Mesenchymal stem cell (in vitro differentiated cells and primary cell): ENCODE measurements at regions not wholly inside any gene's neighbourhood (a gene's known extent, or its start where the extent isn't known, plus 50 kb on each side); places are given as distances from the start of the nearest gene placed in this dataset.

Experiments used
- DNase-seq: peaks from one replicate; pipeline ENCODE4 v3.0.0-alpha.2; 2013
- H2AFZ ChIP-seq: one replicate; pipeline ENCODE4 v1.6.1; 2013; ENCODE audit warnings: low read depth, mild to moderate bottlenecking, control low read depth, inconsistent platforms, low read length, moderate library complexity
- H2AK5ac ChIP-seq: 2 replicates; pipeline ENCODE4 v1.6.1; 2013; ENCODE audit warnings: low read length, moderate library complexity, mild to moderate bottlenecking, inconsistent platforms; ENCODE audit not compliant: severe bottlenecking
- H2BK120ac ChIP-seq: one replicate; pipeline ENCODE4 v1.6.1; 2013; ENCODE audit warnings: low read depth, mild to moderate bottlenecking, inconsistent platforms, low read length, moderate library complexity
- H2BK12ac ChIP-seq, 2 experiments: one replicate each; pipeline ENCODE4 v1.6.1; 2013; ENCODE audit warnings: inconsistent platforms in 2 of 2, low read length in 2 of 2, mild to moderate bottlenecking in 2 of 2, moderate library complexity in 2 of 2, control low read depth in 1 of 2
- H2BK15ac ChIP-seq: one replicate; pipeline ENCODE4 v1.6.1; 2013; ENCODE audit warnings: mild to moderate bottlenecking, low read depth, inconsistent platforms; ENCODE audit not compliant: poor library complexity, severe bottlenecking
- H2BK5ac ChIP-seq: 2 replicates; pipeline ENCODE4 v1.6.1; 2013; ENCODE audit warnings: low read depth, mild to moderate bottlenecking, low read length, control low read depth, inconsistent platforms; ENCODE audit not compliant: poor library complexity, severe bottlenecking
- H3K14ac ChIP-seq, 2 experiments: one replicate each; pipeline ENCODE4 v1.6.1; 2013; ENCODE audit warnings: inconsistent platforms in 2 of 2, low read length in 2 of 2, control low read depth in 1 of 2, mild to moderate bottlenecking in 1 of 2, moderate library complexity in 1 of 2
- H3K18ac ChIP-seq, 2 experiments: one replicate each; pipeline ENCODE4 v1.6.1; 2013; ENCODE audit warnings: inconsistent platforms in 2 of 2, low read length in 2 of 2, control low read depth in 1 of 2, low read depth in 1 of 2, mild to moderate bottlenecking in 1 of 2
- H3K23ac ChIP-seq, 2 experiments: one replicate each; pipeline ENCODE4 v1.6.1; 2013; ENCODE audit warnings: inconsistent platforms in 2 of 2, low read length in 2 of 2, mild to moderate bottlenecking in 2 of 2, moderate library complexity in 2 of 2, control low read depth in 1 of 2
- H3K27ac ChIP-seq: 2 replicates; pipeline ENCODE4 v1.5.1; 2013; ENCODE audit warnings: mild to moderate bottlenecking, moderate library complexity, low read length, control low read depth, inconsistent platforms; ENCODE audit not compliant: poor library complexity, severe bottlenecking
- H3K27me3 ChIP-seq, 2 experiments: 2 replicates each; pipeline versions ENCODE4 v1.6.1 to v1.7.0; 2013; ENCODE audit warnings: low read length in 2 of 2, mild to moderate bottlenecking in 2 of 2, moderate library complexity in 2 of 2, control low read depth in 1 of 2, inconsistent platforms in 1 of 2; ENCODE audit not compliant: control insufficient read depth in 1 of 2, insufficient read depth in 1 of 2
- H3K36me3 ChIP-seq, 2 experiments: 2 replicates each; pipeline versions ENCODE4 v1.6.1 to v1.7.0; 2013; ENCODE audit warnings: low read length in 2 of 2, control low read depth in 1 of 2, inconsistent platforms in 1 of 2, low read depth in 1 of 2, mild to moderate bottlenecking in 1 of 2; ENCODE audit not compliant: insufficient read depth in 2 of 2, control insufficient read depth in 1 of 2
- H3K4ac ChIP-seq, 2 experiments: one replicate each; pipeline ENCODE4 v1.6.1; 2013; ENCODE audit warnings: inconsistent platforms in 2 of 2, low read length in 2 of 2, mild to moderate bottlenecking in 2 of 2, moderate library complexity in 2 of 2, control low read depth in 1 of 2, low read depth in 1 of 2
- H3K4me1 ChIP-seq: 2 replicates; pipeline ENCODE4 v1.6.1; 2013; ENCODE audit warnings: low read depth, low read length, control low read depth; ENCODE audit not compliant: control insufficient read depth, insufficient read depth
- H3K4me2 ChIP-seq: 2 replicates; pipeline ENCODE4 v1.6.1; 2013; ENCODE audit warnings: low read length, mild to moderate bottlenecking, inconsistent platforms; ENCODE audit not compliant: poor library complexity, severe bottlenecking
- H3K4me3 ChIP-seq, 2 experiments: 2 replicates each; pipeline versions ENCODE4 v1.5.1 to v1.7.0; 2013; ENCODE audit warnings: low read length in 2 of 2, mild to moderate bottlenecking in 2 of 2, control low read depth in 1 of 2, low read depth in 1 of 2; ENCODE audit not compliant: insufficient read depth in 1 of 2
- H3K79me1 ChIP-seq: replicated peaks from 2 replicates; pipeline ENCODE4 v1.6.1; 2013; ENCODE audit warnings: mild to moderate bottlenecking, control low read depth, low read length, inconsistent platforms; ENCODE audit not compliant: poor library complexity, severe bottlenecking
- H3K9ac ChIP-seq: 2 replicates; pipeline ENCODE4 v1.7.0; 2013; ENCODE audit warnings: mild to moderate bottlenecking, low read length, moderate library complexity
- H3K9me3 ChIP-seq: 2 replicates; pipeline ENCODE4 v1.7.0; 2013; ENCODE audit warnings: mild to moderate bottlenecking, low read length; ENCODE audit not compliant: control insufficient read depth
- H4K8ac ChIP-seq: one replicate; pipeline ENCODE4 v1.6.1; 2013; ENCODE audit warnings: inconsistent platforms, mild to moderate bottlenecking, low read length, moderate library complexity
- H4K91ac ChIP-seq: one replicate; pipeline ENCODE4 v1.6.1; 2013; ENCODE audit warnings: mild to moderate bottlenecking, low read length, inconsistent platforms
- WGBS: methylation state at CpG from one replicate; pipeline ENCODE4 v1.1.7; 2013; ENCODE audit warnings: mixed read lengths; 5-methylcytosine and 5-hydroxymethylcytosine counted together

GRCh38 chr14:39857376-39858055 lies 425.3 kb upstream of the FBXO33 start:
- no peaks in the 10 kb centered on the region for H3K27me3 ChIP-seq
- H3K36me3 ChIP-seq = no peaks in the 10 kb centered on the region
- no peak overlapping the region for H3K23ac ChIP-seq
- 90% methylated on average over 7 of the region's 7 CpGs for WGBS
- H3K4ac ChIP-seq = no peak overlapping the region
- no peak overlapping the region for H2BK120ac ChIP-seq
- H3K14ac ChIP-seq = no peak overlapping the region
- H3K79me1 ChIP-seq = no peaks in the 10 kb centered on the region
- H2BK5ac ChIP-seq = no peak overlapping the region
- H4K8ac ChIP-seq = no peak overlapping the region
- no peak overlapping the region for H3K4me2 ChIP-seq
- no peaks in the 10 kb centered on the region for H3K9me3 ChIP-seq
- H3K18ac ChIP-seq = no peak overlapping the region
- no peak overlapping the region for H3K9ac ChIP-seq
- H2BK15ac ChIP-seq = no peak overlapping the region
- H2BK12ac ChIP-seq = no peak overlapping the region
- no peak overlapping the region for H3K27ac ChIP-seq
- H2AK5ac ChIP-seq = no peak overlapping the region
- no peak for DNase-seq
- no peaks in the 10 kb centered on the region for H3K4me1 ChIP-seq
- H3K4me3 ChIP-seq = no peak overlapping the region
- H2AFZ ChIP-seq = no peak overlapping the region
- H4K91ac ChIP-seq = no peak overlapping the region

- H3K23ac ChIP-seq = no peak overlapping the region
- H2AFZ ChIP-seq = no peak overlapping the region
- no peak overlapping the region for H3K9ac ChIP-seq
- H4K8ac ChIP-seq = no peak overlapping the region
- no peaks in the 10 kb centered on the region for H3K36me3 ChIP-seq
- DNase-seq = no peak
- no peak overlapping the region for H3K27ac ChIP-seq
- no peaks in the 10 kb centered on the region for H3K79me1 ChIP-seq
- no peak overlapping the region for H3K4me2 ChIP-seq
- no peak overlapping the region for H2BK12ac ChIP-seq
- no peak overlapping the region for H3K4ac ChIP-seq
- no peaks in the 10 kb centered on the region for H3K27me3 ChIP-seq
- no peak overlapping the region for H3K14ac ChIP-seq
- no peak overlapping the region for H4K91ac ChIP-seq
- H3K18ac ChIP-seq = no peak overlapping the region
- H2AK5ac ChIP-seq = no peak overlapping the region
- H2BK5ac ChIP-seq = no peak overlapping the region
- H3K9me3 ChIP-seq = no peaks in the 10 kb centered on the region
- H2BK15ac ChIP-seq = no peak overlapping the region
- no peaks in the 10 kb centered on the region for H3K4me1 ChIP-seq
- no peak overlapping the region for H3K4me3 ChIP-seq
- no peak overlapping the region for H2BK120ac ChIP-seq
- 60% methylated on average over 1 of the region's 1 CpG for WGBS
Observed at GRCh38 chr14:39853441-39853840, 421.2 kb upstream of the FBXO33 start.

GRCh38 chr14:39851202-39851601 lies 419.0 kb upstream of the FBXO33 start:
- Histone ChIP-seq H3K27ac (no peak overlapping the region), H2BK15ac (no peak overlapping the region), H2BK12ac (no peak overlapping the region), H3K4me1 (no peaks in the 10 kb centered on the region), H3K4me3 (no peak overlapping the region), H3K23ac (no peak overlapping the region), H3K36me3 (no peaks in the 10 kb centered on the region), H4K91ac (no peak overlapping the region), H3K4me2 (no peak overlapping the region), H3K79me1 (no peaks in the 10 kb centered on the region), H2BK5ac (no peak overlapping the region), H3K4ac (no peak overlapping the region), H4K8ac (no peak overlapping the region), H2BK120ac (no peak overlapping the region), H2AFZ (no peak overlapping the region), H3K27me3 (no peaks in the 10 kb centered on the region), H3K9me3 (no peaks in the 10 kb centered on the region), H2AK5ac (no peak overlapping the region), H3K18ac (no peak overlapping the region), H3K9ac (no peak overlapping the region), H3K14ac (no peak overlapping the region)
- 45% methylated on average over 1 of the region's 1 CpG for WGBS
- DNase-seq = no peak

- Histone ChIP-seq H2BK15ac (no peak overlapping the region), H3K9me3 (no peaks in the 10 kb centered on the region), H3K4ac (no peak overlapping the region), H3K36me3 (no peaks in the 10 kb centered on the region), H2AK5ac (no peak overlapping the region), H3K23ac (no peak overlapping the region), H3K18ac (no peak overlapping the region), H3K4me1 (no peaks in the 10 kb centered on the region), H3K27me3 (no peaks in the 10 kb centered on the region), H4K91ac (no peak overlapping the region), H3K27ac (no peak overlapping the region), H3K14ac (no peak overlapping the region), H3K9ac (no peak overlapping the region), H3K4me3 (no peak overlapping the region), H2AFZ (no peak overlapping the region), H2BK120ac (no peak overlapping the region), H2BK5ac (no peak overlapping the region), H2BK12ac (no peak overlapping the region), H4K8ac (no peak overlapping the region), H3K4me2 (no peak overlapping the region), H3K79me1 (no peaks in the 10 kb centered on the region)
- WGBS = 98% methylated on average over 4 of the region's 5 CpGs
- DNase-seq = no peak
Observed at GRCh38 chr14:39847852-39848251, 415.6 kb upstream of the FBXO33 start.
